Psoas muscle (tissue), 7 donors: ENCODE measurements at regions not wholly inside any gene's neighbourhood (a gene's known extent, or its start where the extent isn't known, plus 50 kb on each side); places are given as distances from the start of the nearest gene placed in this dataset.
A peak's percentile ranks its signal among the peaks of the same experiment; 100 is the strongest.
"Not testable (repeated sequence)": the region's sequence is repeated elsewhere in the genome, so short reads cannot be mapped to it uniquely, and the experiment has no call there.

Experiments
- ATAC-seq, 4 donors: fragments of 200-7000 bp; cut with Tn5 transposase; one replicate each; pipeline ENCODE4 v1.9.1; 2020; ENCODE audit warnings: moderate library complexity in 3 of 4, mild to moderate bottlenecking in 2 of 4
- DNase-seq, 2 donors: peaks; one replicate each; pipeline ENCODE4 v3.0.0-alpha.2; 2020
- H3K27ac ChIP-seq: fragments of 200-600 bp; one replicate; pipeline ENCODE4 v1.8.0; 2022
- H3K27me3 ChIP-seq, 3 donors: fragments of 200-600 bp in 1 of 3; one replicate each; pipeline versions ENCODE4 v1.6.1 to v1.8.0; 2013 to 2022; ENCODE audit warnings: low read length in 2 of 3, mild to moderate bottlenecking in 2 of 3, moderate library complexity in 1 of 3; ENCODE audit not compliant: insufficient read depth in 3 of 3
- H3K36me3 ChIP-seq, 2 donors: fragments of 200-600 bp in 1 of 2; one replicate each; pipeline versions ENCODE4 v1.6.1 to v1.8.0; 2013 to 2022; ENCODE audit warnings: low read depth in 1 of 2, mild to moderate bottlenecking in 1 of 2, moderate library complexity in 1 of 2; ENCODE audit not compliant: insufficient read depth in 1 of 2
- H3K4me1 ChIP-seq: fragments of 200-600 bp; one replicate; pipeline ENCODE4 v1.8.0; 2022
- H3K4me3 ChIP-seq: fragments of 200-600 bp; one replicate; pipeline ENCODE4 v1.8.0; 2022; ENCODE audit warnings: mild to moderate bottlenecking
- H3K9me3 ChIP-seq: fragments of 200-600 bp; one replicate; pipeline ENCODE4 v1.8.0; 2022
- WGBS, 3 donors: extraction: QIAGEN DNeasy Blood & Tissue Kit; methylation state at CpG; one replicate each; pipeline versions ENCODE4 v1.1.6 to v1.1.7; 2013; 5-methylcytosine and 5-hydroxymethylcytosine counted together
- intact Hi-C, 2 donors: fragments of 100-400 bp; cut with DNase I; formaldehyde crosslinking; loops; one replicate each; pipeline versions ENCODE4 v1.11.0 to v1.14.2; 2022
- TF ChIP-seq, protein P1 (sequence below): fragments of 200-600 bp; IDR thresholded peaks from one replicate; pipeline ENCODE4 v1.8.0; 2022; ENCODE audit warnings: antibody characterized with exemption
- donor health status: healthy with polysubstance abuse.
- donor health status: DM: no; HTN: no; CAD: no; lungs with moderate emphysema.
- donor health status: Bipolar disorder and iron deficiency.
- donor health status: healthy.
- donor health status: DM: yes; HTN: yes; CAD: no.
- donor health status: DM: no; HTN: no; CAD: no.
- donor health status: DM: yes; HTN: yes; CAD: no.

DNA sequence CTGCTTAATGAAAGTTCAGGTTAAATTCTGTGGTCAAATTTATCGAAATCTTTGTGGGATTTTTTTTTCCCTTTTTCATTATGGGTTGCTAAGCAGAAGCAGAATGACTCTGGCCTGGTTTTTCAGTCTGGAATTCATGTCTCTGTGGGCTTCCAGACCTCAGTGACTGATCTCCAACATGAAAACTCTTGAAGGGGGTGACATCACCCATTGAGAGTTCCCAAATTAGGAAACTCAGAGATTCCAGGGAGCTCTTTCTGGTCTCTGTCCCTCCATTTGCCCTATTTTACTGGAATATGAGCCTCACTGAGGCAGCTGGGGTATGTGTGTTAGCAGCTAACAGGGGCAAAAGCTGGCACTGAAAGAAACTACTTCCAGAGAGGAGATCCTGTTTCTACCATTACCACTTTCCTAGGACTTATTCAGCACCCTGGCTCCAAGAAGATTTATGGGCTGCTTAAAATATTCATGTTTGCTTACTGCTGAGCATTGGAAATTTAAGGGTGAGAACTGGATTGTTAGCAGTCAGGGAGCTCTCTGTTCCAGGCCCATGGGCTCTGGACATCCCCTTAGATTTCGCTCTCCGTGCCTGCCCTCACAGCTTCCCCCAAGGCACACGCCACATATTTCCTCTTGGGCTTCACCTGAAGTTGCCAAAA lies 203.4 kb upstream of the SPAG17 start:
- Histone ChIP-seq H3K4me1 (peaks cover 10% of the 10 kb centered on the region), H3K36me3 (no peaks in the 10 kb centered on the region), H3K27me3 (no peaks in the 10 kb centered on the region), H3K27ac (no peak overlapping the region), H3K9me3 (no peaks in the 10 kb centered on the region), H3K4me3 (no peak overlapping the region)
- ATAC-seq (peak in 1 of 4 donors; percentile 40), DNase-seq (no peak)
- TF ChIP-seq, protein P1, sequence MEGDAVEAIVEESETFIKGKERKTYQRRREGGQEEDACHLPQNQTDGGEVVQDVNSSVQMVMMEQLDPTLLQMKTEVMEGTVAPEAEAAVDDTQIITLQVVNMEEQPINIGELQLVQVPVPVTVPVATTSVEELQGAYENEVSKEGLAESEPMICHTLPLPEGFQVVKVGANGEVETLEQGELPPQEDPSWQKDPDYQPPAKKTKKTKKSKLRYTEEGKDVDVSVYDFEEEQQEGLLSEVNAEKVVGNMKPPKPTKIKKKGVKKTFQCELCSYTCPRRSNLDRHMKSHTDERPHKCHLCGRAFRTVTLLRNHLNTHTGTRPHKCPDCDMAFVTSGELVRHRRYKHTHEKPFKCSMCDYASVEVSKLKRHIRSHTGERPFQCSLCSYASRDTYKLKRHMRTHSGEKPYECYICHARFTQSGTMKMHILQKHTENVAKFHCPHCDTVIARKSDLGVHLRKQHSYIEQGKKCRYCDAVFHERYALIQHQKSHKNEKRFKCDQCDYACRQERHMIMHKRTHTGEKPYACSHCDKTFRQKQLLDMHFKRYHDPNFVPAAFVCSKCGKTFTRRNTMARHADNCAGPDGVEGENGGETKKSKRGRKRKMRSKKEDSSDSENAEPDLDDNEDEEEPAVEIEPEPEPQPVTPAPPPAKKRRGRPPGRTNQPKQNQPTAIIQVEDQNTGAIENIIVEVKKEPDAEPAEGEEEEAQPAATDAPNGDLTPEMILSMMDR = no peak
- intact Hi-C loops = no loop called here
- 48 to 82% (median 49%) methylated on average over 4 of the region's 4 CpGs for WGBS, 3 donors

DNA sequence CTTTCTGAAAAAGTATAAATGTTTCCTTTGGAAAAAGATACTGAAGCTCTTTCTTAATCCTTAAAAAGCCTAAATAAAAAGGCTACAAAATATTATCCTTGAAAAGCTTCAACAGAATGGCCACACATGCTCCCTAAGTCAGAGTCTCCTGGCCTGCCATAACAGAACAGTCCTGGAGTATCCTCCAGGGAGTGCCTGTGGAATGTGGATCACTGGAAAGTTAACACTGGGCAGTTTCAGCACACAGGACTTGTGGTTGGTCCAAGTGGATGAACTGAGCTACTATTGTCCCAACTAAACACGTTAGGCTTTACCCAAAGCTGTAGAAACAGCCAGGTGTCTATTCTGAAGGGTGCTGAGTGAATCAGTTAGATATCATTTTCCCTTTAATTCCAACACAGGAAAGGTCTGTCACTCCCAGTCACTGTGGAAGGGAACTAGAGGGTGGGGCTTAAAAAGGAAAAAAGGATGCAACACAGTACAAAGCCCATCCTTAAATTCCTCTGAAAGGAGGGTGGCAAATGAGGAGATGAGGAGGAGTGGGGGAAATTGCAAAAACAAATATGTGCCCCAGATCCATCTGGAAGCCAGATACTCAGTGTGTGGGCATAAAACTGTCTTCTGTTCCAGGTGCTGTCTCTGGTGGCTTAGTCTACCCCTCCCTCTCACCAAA lies 196.3 kb upstream of the SPAG17 start:
- Histone ChIP-seq H3K4me3 (no peak overlapping the region), H3K36me3 (no peaks in the 10 kb centered on the region), H3K27me3 (no peaks in the 10 kb centered on the region), H3K4me1 (no peaks in the 10 kb centered on the region), H3K27ac (no peak overlapping the region), H3K9me3 (no peaks in the 10 kb centered on the region)
- intact Hi-C loops = no loop called here
- ATAC-seq (no peak), DNase-seq (no peak)
- 17 to 59% (median 22%) methylated on average over 1 of the region's 1 CpG for WGBS, 3 donors
- TF ChIP-seq, protein P1 = no peak

DNA sequence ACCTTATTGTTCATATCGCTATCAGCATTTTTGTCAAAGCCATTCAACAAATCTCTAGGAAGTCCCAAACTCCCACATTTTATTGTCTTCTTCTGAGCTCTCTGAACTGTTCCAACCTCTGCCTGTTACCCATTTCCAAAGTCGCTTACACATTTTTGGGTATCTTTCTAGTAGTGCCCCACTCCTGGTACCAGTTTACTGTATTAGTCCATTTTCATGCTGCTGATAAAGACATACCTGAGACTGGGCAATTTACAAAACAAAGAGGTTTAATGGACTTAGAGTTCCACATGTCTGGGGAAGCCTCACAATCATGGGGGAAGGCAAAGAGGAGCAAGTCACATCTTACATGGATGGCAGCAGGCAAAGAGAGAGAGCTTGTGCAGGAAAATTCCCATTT lies 192.2 kb upstream of the SPAG17 start:
- intact Hi-C loops, H3K27me3 ChIP-seq, DNase-seq, ATAC-seq, H3K4me1 ChIP-seq, H3K4me3 ChIP-seq, H3K27ac ChIP-seq, H3K9me3 ChIP-seq, H3K36me3 ChIP-seq: not testable (repeated sequence)
- WGBS, 3 donors = 95 to 97% (median 97%) methylated on average over 2 of the region's 2 CpGs

DNA sequence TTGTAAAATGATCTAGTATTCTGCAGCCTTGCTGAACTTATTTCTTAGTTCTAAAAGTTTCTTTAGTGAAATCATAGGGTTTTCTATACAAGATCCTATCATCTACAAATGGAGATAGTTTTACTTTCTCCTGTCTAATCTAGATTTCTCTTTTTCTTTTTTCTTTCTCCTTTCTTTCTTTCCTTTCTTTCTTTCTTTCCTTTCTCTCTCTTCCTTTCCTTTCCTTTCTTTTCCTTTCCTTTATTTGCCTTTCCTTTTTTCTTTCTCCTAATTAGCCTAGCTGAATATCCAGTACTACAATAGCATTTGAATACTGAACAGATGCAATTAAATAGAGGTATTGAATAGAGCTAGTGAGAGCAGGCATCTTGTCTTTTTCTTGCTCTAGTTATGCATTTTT lies 186.6 kb upstream of the SPAG17 start:
- no peak for ATAC-seq
- H3K9me3 ChIP-seq = peaks cover 13% of the 10 kb centered on the region
- H3K36me3 ChIP-seq = no peaks in the 10 kb centered on the region
- TF ChIP-seq, protein P1 = no peak
- H3K4me1 ChIP-seq = no peaks in the 10 kb centered on the region
- H3K27ac ChIP-seq = no peak overlapping the region
- intact Hi-C loops = no loop called here
- H3K27me3 ChIP-seq = no peaks in the 10 kb centered on the region
- DNase-seq = no peak
- no peak overlapping the region for H3K4me3 ChIP-seq

DNA sequence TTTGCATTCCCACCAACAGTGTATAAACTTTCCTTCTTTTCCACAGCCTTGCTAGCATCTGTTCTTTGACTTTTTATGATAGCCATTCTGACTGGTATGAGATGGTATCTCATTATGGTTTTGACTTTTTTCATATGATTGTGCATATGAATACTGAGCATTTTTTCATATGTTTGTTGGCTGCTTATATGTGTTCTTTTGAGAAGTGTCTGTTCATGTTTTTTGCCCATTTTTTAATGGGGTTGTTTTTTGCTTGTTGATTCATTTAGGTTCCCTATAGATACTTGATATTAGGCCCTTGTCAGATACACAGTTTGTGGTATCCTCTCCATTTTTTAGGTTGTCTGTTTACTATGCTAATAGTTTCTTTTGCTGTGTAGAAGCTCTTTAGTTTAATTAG lies 185.8 kb upstream of the SPAG17 start:
- no peaks in the 10 kb centered on the region for H3K27me3 ChIP-seq
- no peaks in the 10 kb centered on the region for H3K36me3 ChIP-seq
- H3K27ac ChIP-seq = no peak overlapping the region
- H3K9me3 ChIP-seq = peaks cover 14% of the 10 kb centered on the region
- H3K4me1 ChIP-seq = no peaks in the 10 kb centered on the region
- TF ChIP-seq, protein P1 = no peak
- ATAC-seq (no peak), DNase-seq (no peak)
- intact Hi-C loops = no loop called here
- no peak overlapping the region for H3K4me3 ChIP-seq
